GM12878 (cell line): ENCODE measurements at regions not wholly inside any gene's neighbourhood (a gene's known extent, or its start where the extent isn't known, plus 50 kb on each side); places are given as distances from the start of the nearest gene placed in this dataset.

Experiments
- ATAC-seq: fragments of 200-7000 bp; cut with Tn5 transposase; 3 replicates; pipeline ENCODE4 v1.9.1; 2020; ENCODE audit warnings: mild to moderate bottlenecking, moderate library complexity
- BruUV-seq: library from RNA; stranded (reverse); fragments of 400-500 nt; replicated peaks from 2 replicates; lab custom pipeline; 2021; lab: Mats Ljungman, UMichigan
- CTCF ChIA-PET: fragments of 300-600 bp; sonication (Branson Sonifier 250); formaldehyde crosslinking; extraction: SDS; loops from one replicate; lab custom pipeline; 2021; ENCODE audit warnings: inconsistent platforms; lab: Yijun Ruan, JAX
- POLR2A ChIA-PET: fragments of 350-600 bp; formaldehyde crosslinking; extraction: SDS; loops from one replicate; lab custom pipeline; 2021; ENCODE audit warnings: inconsistent platforms; lab: Charles Lee
- RAD21 ChIA-PET: fragments of 300-600 bp; sonication (Branson Sonifier 250); formaldehyde crosslinking; loops from one replicate; lab custom pipeline; 2023; ENCODE audit warnings: antibody characterized with exemption; ENCODE audit not compliant: unreplicated experiment; lab: Charles Lee
- SMC1A ChIA-PET: fragments of 300-600 bp; sonication (Branson Sonifier 250); formaldehyde crosslinking; loops from one replicate; lab custom pipeline; 2023; ENCODE audit not compliant: unreplicated experiment, uncharacterized antibody; lab: Charles Lee
- DNase-seq: peaks from one replicate; pipeline ENCODE4 v3.0.0-alpha.2; 2011; ENCODE audit warnings: low read depth, low spot score
- FAIRE-seq: peaks from 3 replicates; lab custom pipeline; 2011; peaks lifted over from hg19 to GRCh38; lab: Jason Lieb, UNC
- H2AFZ ChIP-seq: 2 replicates; pipeline ENCODE4 v1.6.0; 2011; ENCODE audit warnings: low read depth, low read length, control low read depth; ENCODE audit not compliant: control insufficient read depth
- H3K27ac ChIP-seq: 2 replicates; pipeline ENCODE4 v1.5.1; 2011; ENCODE audit warnings: control low read depth; ENCODE audit not compliant: control insufficient read depth, insufficient read depth
- H3K27me3 ChIP-seq, 2 experiments: replicated peaks in 1 of 2; 2 replicates each; pipeline versions ENCODE4 v1.6.0 to v1.6.1; 2011; ENCODE audit warnings: low read length in 1 of 2; ENCODE audit not compliant: control insufficient read depth in 2 of 2, insufficient read depth in 2 of 2
- H3K36me3 ChIP-seq, 2 experiments: 2 replicates each; pipeline ENCODE4 v1.5.1; 2011; ENCODE audit warnings: low read length in 1 of 2; ENCODE audit not compliant: control insufficient read depth in 2 of 2, insufficient read depth in 2 of 2
- H3K4me1 ChIP-seq: 2 replicates; pipeline ENCODE4 v1.6.1; 2011; ENCODE audit warnings: mild to moderate bottlenecking, low read length, moderate library complexity, mixed read lengths; ENCODE audit not compliant: control insufficient read depth, insufficient read depth
- H3K4me2 ChIP-seq: 2 replicates; pipeline ENCODE4 v1.6.0; 2011; ENCODE audit warnings: control low read depth; ENCODE audit not compliant: control insufficient read depth, insufficient read depth
- H3K4me3 ChIP-seq: fragments of 200-600 bp; sonication (generic); 2 replicates; pipeline ENCODE4 v1.5.1; 2016
- H3K79me2 ChIP-seq: 2 replicates; pipeline ENCODE4 v1.6.0; 2011; ENCODE audit warnings: low read length; ENCODE audit not compliant: control insufficient read depth, insufficient read depth
- H3K9ac ChIP-seq: 2 replicates; pipeline ENCODE4 v1.8.0; 2011; ENCODE audit warnings: low read length, control low read depth, mixed read lengths; ENCODE audit not compliant: control insufficient read depth, insufficient read depth
- H3K9me3 ChIP-seq: replicated peaks from 3 replicates; pipeline ENCODE4 v1.5.1; 2011; ENCODE audit warnings: mild to moderate bottlenecking, low read length; ENCODE audit not compliant: control insufficient read depth, insufficient read depth
- H4K20me1 ChIP-seq: 2 replicates; pipeline ENCODE4 v1.6.0; 2011; ENCODE audit not compliant: control insufficient read depth, insufficient read depth
- BMI1 ChIP-seq: fragments of 450-650 bp; IDR thresholded peaks from 2 replicates; pipeline ENCODE4 v1.6.1; 2016; ENCODE audit warnings: mild to moderate bottlenecking, moderate library complexity, borderline replicate concordance
- CHD1 ChIP-seq: IDR thresholded peaks from 2 replicates; pipeline ENCODE4 v1.6.1; 2012; ENCODE audit warnings: low read depth, low read length, improper control_type of control experiment
- GABPA ChIP-seq: IDR thresholded peaks from 2 replicates; pipeline ENCODE4 v1.6.1; 2014; ENCODE audit warnings: antibody characterized with exemption, low read depth, mild to moderate bottlenecking, inconsistent platforms
- IRF5 ChIP-seq: fragments of 450-650 bp; IDR thresholded peaks from 2 replicates; pipeline ENCODE4 v1.6.1; 2017; ENCODE audit warnings: borderline replicate concordance
- NBN ChIP-seq: fragments of 450-650 bp; IDR thresholded peaks from 2 replicates; pipeline ENCODE4 v1.6.1; 2016
- NKRF ChIP-seq: fragments of 450-650 bp; conservative IDR thresholded peaks from 2 replicates; pipeline ENCODE4 v1.6.1; 2017; ENCODE audit warnings: mild to moderate bottlenecking, moderate library complexity
- POLR2A ChIP-seq: IDR thresholded peaks from 2 replicates; pipeline ENCODE4 v1.6.1; 2011; ENCODE audit warnings: low read depth, mild to moderate bottlenecking, low read length
- SMAD1 ChIP-seq: fragments of 450-650 bp; IDR thresholded peaks from 2 replicates; pipeline ENCODE4 v1.6.1; 2018; ENCODE audit warnings: mild to moderate bottlenecking, low read depth; ENCODE audit not compliant: partially characterized antibody
- ZNF207 ChIP-seq: fragments of 450-650 bp; IDR thresholded peaks from 2 replicates; pipeline ENCODE4 v1.6.1; 2014; ENCODE audit warnings: antibody characterized with exemption, mild to moderate bottlenecking, borderline replicate concordance
- ZSCAN29 ChIP-seq: fragments of 450-650 bp; IDR thresholded peaks from 2 replicates; pipeline ENCODE4 v1.6.1; 2017; ENCODE audit warnings: mild to moderate bottlenecking, moderate library complexity
- WGBS: methylation state at CpG from one replicate; pipeline ENCODE4 v1.1.6; 2016; ENCODE audit warnings: low lambda C conversion rate; ENCODE audit not compliant: insufficient replicate concordance, insufficient coverage; ENCODE audit errors: missing lambda C conversion rate; 5-methylcytosine and 5-hydroxymethylcytosine counted together
- in situ Hi-C: fragments of 300-500 bp; cut with MboI; formaldehyde crosslinking; loops from 9 replicates; pipeline ENCODE4 v1.14.3; 2018; ENCODE audit warnings: mixed read lengths
- intact Hi-C: fragments of 100-400 bp; cut with micrococcal nuclease; formaldehyde crosslinking; loops from one replicate; pipeline ENCODE4 v1.14.2; 2022; ENCODE audit not compliant: unreplicated experiment
- TF ChIP-seq, protein P1 (sequence below): fragments of 450-650 bp; formaldehyde crosslinking; IDR thresholded peaks from 2 replicates; pipeline ENCODE4 v1.4.0; 2020; ENCODE audit warnings: mild to moderate bottlenecking, moderate library complexity

DNA sequence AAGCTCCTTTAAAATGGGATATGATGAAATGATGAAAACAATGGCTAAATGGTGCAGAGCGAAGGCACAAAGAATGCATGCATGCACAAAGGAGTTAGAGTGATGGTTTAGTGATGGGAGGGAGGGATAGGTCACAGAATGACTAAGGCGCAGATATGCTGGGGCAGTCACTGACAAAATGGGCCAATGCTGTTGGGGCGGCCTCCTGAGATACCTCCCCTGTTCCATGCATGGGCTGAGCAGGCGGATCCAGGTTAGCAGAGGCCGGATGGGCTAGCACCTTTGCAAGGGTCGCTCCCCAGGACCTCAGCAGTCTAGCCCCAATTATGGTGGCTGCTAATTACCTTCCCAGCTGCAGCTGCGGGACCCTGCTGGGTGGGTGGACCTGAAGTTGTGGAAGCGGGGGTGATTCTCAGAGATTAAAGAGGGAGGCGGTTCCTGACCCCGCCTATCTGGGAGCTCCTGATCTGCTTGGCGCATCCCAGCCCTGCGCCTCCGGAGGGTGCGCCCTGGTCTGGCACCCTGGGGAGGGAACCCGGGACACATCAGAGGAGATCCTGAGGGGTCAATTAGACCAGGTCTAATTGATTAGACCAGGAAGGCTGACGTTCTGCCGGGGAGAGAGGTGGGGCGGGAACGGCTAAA is 175.0 kb downstream of the CYP26A1 start:
- Histone ChIP-seq H3K79me2 (no peaks in the 10 kb centered on the region), H3K27ac (no peak overlapping the region), H4K20me1 (no peaks in the 10 kb centered on the region)
- in situ Hi-C loops = no loop called here
- RAD21 ChIA-PET = no interaction called here
- ATAC-seq (no peak), DNase-seq (no peak)
- intact Hi-C loops = no loop called here
- TF ChIP-seq BMI1 (no peak), NBN (no peak), NKRF (no peak)
- TF ChIP-seq, all 136 proteins: peak for 0
- Histone ChIP-seq H3K4me2 (no peak overlapping the region), H2AFZ (no peak overlapping the region), H3K9me3 (no peaks in the 10 kb centered on the region), H3K27me3 (peaks cover 0 to 2% of the 10 kb centered on the region in 2 experiments; a peak in 2 of 4 replicates), H3K4me1 (no peaks in the 10 kb centered on the region), H3K4me3 (no peak overlapping the region), H3K36me3 (no peaks in the 10 kb centered on the region), H3K9ac (no peak overlapping the region)
- FAIRE-seq = no peak
- POLR2A ChIA-PET = no interaction called here
- SMC1A ChIA-PET = no interaction called here
- BruUV-seq = no TSS peak
- WGBS = 70% methylated on average over 19 of the region's 19 CpGs
- CTCF ChIA-PET = interaction anchor here (1.2 kb wide), 1 partner anchor 26 kb away, joined by 3 read pairs; no protein-coding TSS in a partner anchor

DNA sequence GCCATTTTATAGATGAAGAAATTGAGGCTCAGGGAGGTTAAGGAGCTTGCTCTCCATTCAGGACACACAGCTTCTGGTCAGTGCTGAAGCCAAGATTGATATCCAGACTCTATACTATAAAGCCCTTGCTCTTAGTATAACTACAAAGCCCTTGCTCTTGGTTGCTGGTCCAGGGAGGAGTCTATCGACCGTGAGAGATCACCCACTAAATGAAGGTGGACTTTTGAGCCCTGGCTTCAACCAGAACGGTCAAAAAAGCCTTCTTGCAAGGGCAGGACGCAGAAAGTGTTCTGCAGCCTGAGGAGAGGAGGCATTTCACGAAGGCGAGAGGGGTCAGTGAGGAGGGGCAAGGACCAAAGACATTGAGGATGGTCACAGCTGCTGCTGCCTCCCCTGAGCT is 176.3 kb downstream of the CYP26A1 start:
- 53% methylated on average over 6 of the region's 6 CpGs for WGBS
- RAD21 ChIA-PET = no interaction called here
- no peaks in the 10 kb centered on the region for H3K36me3 ChIP-seq
- in situ Hi-C loops (no loop called here), intact Hi-C loops (no loop called here)
- no peak overlapping the region for H3K4me3 ChIP-seq
- ATAC-seq (no peak), FAIRE-seq (no peak), DNase-seq (no peak)
- no peak overlapping the region for H2AFZ ChIP-seq
- SMC1A ChIA-PET = no interaction called here
- no peak overlapping the region for H3K9ac ChIP-seq
- H3K9me3 ChIP-seq = no peaks in the 10 kb centered on the region
- no peaks in the 10 kb centered on the region for H3K27me3 ChIP-seq
- no TSS peak for BruUV-seq
- H3K4me1 ChIP-seq = no peaks in the 10 kb centered on the region
- H3K27ac ChIP-seq = no peak overlapping the region
- POLR2A ChIA-PET = no interaction called here
- no peaks in the 10 kb centered on the region for H3K79me2 ChIP-seq
- no peak overlapping the region for H3K4me2 ChIP-seq
- no peaks in the 10 kb centered on the region for H4K20me1 ChIP-seq
- CTCF ChIA-PET = no interaction called here
- TF ChIP-seq SMAD1 = no peak
- TF ChIP-seq, protein P1, sequence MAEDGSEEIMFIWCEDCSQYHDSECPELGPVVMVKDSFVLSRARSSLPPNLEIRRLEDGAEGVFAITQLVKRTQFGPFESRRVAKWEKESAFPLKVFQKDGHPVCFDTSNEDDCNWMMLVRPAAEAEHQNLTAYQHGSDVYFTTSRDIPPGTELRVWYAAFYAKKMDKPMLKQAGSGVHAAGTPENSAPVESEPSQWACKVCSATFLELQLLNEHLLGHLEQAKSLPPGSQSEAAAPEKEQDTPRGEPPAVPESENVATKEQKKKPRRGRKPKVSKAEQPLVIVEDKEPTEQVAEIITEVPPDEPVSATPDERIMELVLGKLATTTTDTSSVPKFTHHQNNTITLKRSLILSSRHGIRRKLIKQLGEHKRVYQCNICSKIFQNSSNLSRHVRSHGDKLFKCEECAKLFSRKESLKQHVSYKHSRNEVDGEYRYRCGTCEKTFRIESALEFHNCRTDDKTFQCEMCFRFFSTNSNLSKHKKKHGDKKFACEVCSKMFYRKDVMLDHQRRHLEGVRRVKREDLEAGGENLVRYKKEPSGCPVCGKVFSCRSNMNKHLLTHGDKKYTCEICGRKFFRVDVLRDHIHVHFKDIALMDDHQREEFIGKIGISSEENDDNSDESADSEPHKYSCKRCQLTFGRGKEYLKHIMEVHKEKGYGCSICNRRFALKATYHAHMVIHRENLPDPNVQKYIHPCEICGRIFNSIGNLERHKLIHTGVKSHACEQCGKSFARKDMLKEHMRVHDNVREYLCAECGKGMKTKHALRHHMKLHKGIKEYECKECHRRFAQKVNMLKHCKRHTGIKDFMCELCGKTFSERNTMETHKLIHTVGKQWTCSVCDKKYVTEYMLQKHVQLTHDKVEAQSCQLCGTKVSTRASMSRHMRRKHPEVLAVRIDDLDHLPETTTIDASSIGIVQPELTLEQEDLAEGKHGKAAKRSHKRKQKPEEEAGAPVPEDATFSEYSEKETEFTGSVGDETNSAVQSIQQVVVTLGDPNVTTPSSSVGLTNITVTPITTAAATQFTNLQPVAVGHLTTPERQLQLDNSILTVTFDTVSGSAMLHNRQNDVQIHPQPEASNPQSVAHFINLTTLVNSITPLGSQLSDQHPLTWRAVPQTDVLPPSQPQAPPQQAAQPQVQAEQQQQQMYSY = no peak
- TF ChIP-seq POLR2A = no peak
- TF ChIP-seq GABPA = no peak
- no peak for TF ChIP-seq ZSCAN29
- no peak for TF ChIP-seq CHD1
- TF ChIP-seq IRF5 = no peak
- no peak for TF ChIP-seq ZNF207
